Gastroesophageal sphincter (tissue), 4 donors: ENCODE measurements at regions not wholly inside any gene's neighbourhood (a gene's known extent, or its start where the extent isn't known, plus 50 kb on each side); places are given as distances from the start of the nearest gene placed in this dataset.

ENCODE experiments used
- ATAC-seq: fragments of 150-250 bp; one replicate; pipeline ENCODE4 v1.9.1; 2016; ENCODE audit warnings: mild to moderate bottlenecking, moderate library complexity
- H3K27ac ChIP-seq, 4 donors: fragments of 200-600 bp; sonication (generic) in 3 of 4; 1 replicate in 3 of 4; 2 replicates in 1 of 4; pipeline ENCODE4 v1.5.1; 2016 to 2019
- H3K27me3 ChIP-seq: fragments of 200-600 bp; sonication (generic); one replicate; pipeline ENCODE4 v1.5.1; 2019
- H3K36me3 ChIP-seq, 2 donors: fragments of 200-600 bp; sonication (generic); one replicate each; pipeline ENCODE4 v1.5.1; 2019; ENCODE audit warnings: control low read depth in 1 of 2
- H3K4me1 ChIP-seq, 3 donors: fragments of 200-600 bp; sonication (generic); 1 replicate in 2 of 3; 2 replicates in 1 of 3; pipeline ENCODE4 v1.5.1; 2016 to 2019; ENCODE audit warnings: control low read depth in 2 of 3
- H3K4me3 ChIP-seq, 2 donors: fragments of 200-600 bp; sonication (generic); one replicate each; pipeline ENCODE4 v1.5.1; 2019; ENCODE audit warnings: mild to moderate bottlenecking in 1 of 2, moderate library complexity in 1 of 2
- H3K9me3 ChIP-seq, 3 donors: fragments of 200-600 bp; sonication (generic); one replicate each; pipeline ENCODE4 v1.5.1; 2017 to 2019; ENCODE audit warnings: control low read depth in 2 of 3
- CTCF ChIP-seq, 4 experiments: fragments of 200-600 bp in 2 of 4; fragments of 450-650 bp in 2 of 4; sonication (generic) in 1 of 4; IDR thresholded peaks; one replicate each; pipeline ENCODE4 v1.5.1; 2017 to 2019; ENCODE audit warnings: antibody characterized with exemption in 4 of 4, mild to moderate bottlenecking in 2 of 4, moderate library complexity in 2 of 4
- EP300 ChIP-seq: sonication (generic); formaldehyde crosslinking; IDR thresholded peaks from one replicate; pipeline ENCODE4 v1.6.1; 2017; ENCODE audit warnings: antibody characterized with exemption, mild to moderate bottlenecking
- POLR2A ChIP-seq, 2 donors: fragments of 450-650 bp; IDR thresholded peaks; one replicate each; pipeline ENCODE4 v1.6.1; 2017; ENCODE audit warnings: antibody characterized with exemption in 2 of 2, mild to moderate bottlenecking in 2 of 2, moderate library complexity in 1 of 2
- POLR2AphosphoS5 ChIP-seq: sonication (generic); formaldehyde crosslinking; IDR thresholded peaks from one replicate; pipeline ENCODE4 v1.6.1; 2017; ENCODE audit warnings: antibody characterized with exemption
- WGBS, 2 donors: methylation state at CpG; one replicate each; pipeline ENCODE4 v1.1.5; 2018; ENCODE audit warnings: low coverage in 1 of 2; 5-methylcytosine and 5-hydroxymethylcytosine counted together

DNA sequence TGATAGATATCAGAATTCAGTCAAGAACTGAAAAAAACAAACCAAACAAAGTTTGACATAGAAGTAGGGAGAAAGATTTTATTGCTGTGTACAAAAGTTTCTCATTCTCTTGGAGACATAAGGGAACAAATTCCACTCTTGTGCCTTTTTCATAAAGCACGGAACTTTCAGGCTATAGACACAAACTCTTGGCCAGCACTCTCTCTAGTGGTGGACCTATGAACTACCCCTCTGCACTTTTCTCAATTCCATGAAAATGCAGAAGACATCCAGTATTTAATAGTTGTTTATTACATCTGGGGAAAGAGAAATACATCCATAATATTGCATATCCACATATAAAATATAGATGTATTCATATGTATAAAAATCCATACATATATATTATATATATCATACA is 291.6 kb upstream of the HS3ST1 start:
- no peaks in the 10 kb centered on the region for H3K27me3 ChIP-seq
- no peak overlapping the region for H3K4me3 ChIP-seq
- no peaks in the 10 kb centered on the region for H3K4me1 ChIP-seq
- 0 to 7% methylated on average over 1 of the region's 1 CpG for WGBS, 2 donors
- H3K9me3 ChIP-seq = no peaks in the 10 kb centered on the region
- no peaks in the 10 kb centered on the region for H3K36me3 ChIP-seq
- no peak for ATAC-seq
- TF ChIP-seq POLR2A (IDR thresholded peaks at IDR 0.05) = no peak
- peak in 3 of 4 experiments; percentile 57 to 70 (median 59) for TF ChIP-seq CTCF (IDR thresholded peaks at IDR 0.05)
- TF ChIP-seq EP300 = no peak
- TF ChIP-seq POLR2AphosphoS5 = no peak
- no peak overlapping the region for H3K27ac ChIP-seq

GRCh38 chr4:11719879-11720278 is 291.2 kb upstream of the HS3ST1 start:
- H3K4me1 ChIP-seq = no peaks in the 10 kb centered on the region
- H3K27ac ChIP-seq = no peak overlapping the region
- no peaks in the 10 kb centered on the region for H3K9me3 ChIP-seq
- H3K27me3 ChIP-seq = no peaks in the 10 kb centered on the region
- WGBS, 2 donors = 100% methylated on average over 2 of the region's 4 CpGs; no CpG with 5 or more reads in 1 of the 2 donors
- ATAC-seq = no peak
- H3K4me3 ChIP-seq = no peak overlapping the region
- no peak for TF ChIP-seq POLR2AphosphoS5
- TF ChIP-seq CTCF (IDR thresholded peaks at IDR 0.05) = no peak
- TF ChIP-seq EP300 = no peak
- TF ChIP-seq POLR2A (IDR thresholded peaks at IDR 0.05) = no peak
- H3K36me3 ChIP-seq = no peaks in the 10 kb centered on the region

GRCh38 chr4:11715753-11716521 is 287.2 kb upstream of the HS3ST1 start:
- Histone ChIP-seq H3K9me3 (no peaks in the 10 kb centered on the region), H3K4me3 (no peak overlapping the region), H3K36me3 (no peaks in the 10 kb centered on the region), H3K27ac (no peak overlapping the region), H3K27me3 (no peaks in the 10 kb centered on the region), H3K4me1 (no peaks in the 10 kb centered on the region)
- no peak for ATAC-seq
- no peak for TF ChIP-seq POLR2A (IDR thresholded peaks at IDR 0.05)
- TF ChIP-seq POLR2AphosphoS5 = no peak
- TF ChIP-seq CTCF (IDR thresholded peaks at IDR 0.05) = no peak
- no peak for TF ChIP-seq EP300
- WGBS, 2 donors = 83 to 100% methylated on average over 1 to 3 of the region's 3 CpGs

- no peaks in the 10 kb centered on the region for H3K4me1 ChIP-seq
- TF ChIP-seq CTCF (IDR thresholded peaks at IDR 0.05) (no peak), POLR2A (IDR thresholded peaks at IDR 0.05) (no peak), POLR2AphosphoS5 (no peak), EP300 (no peak)
- no peaks in the 10 kb centered on the region for H3K36me3 ChIP-seq
- WGBS, 2 donors = 30 to 65% methylated on average over 1 to 3 of the region's 3 CpGs
- H3K27ac ChIP-seq = no peak overlapping the region
- H3K4me3 ChIP-seq = no peak overlapping the region
- no peaks in the 10 kb centered on the region for H3K9me3 ChIP-seq
- H3K27me3 ChIP-seq = no peaks in the 10 kb centered on the region
- no peak for ATAC-seq
These were observed 281.9 kb upstream of the HS3ST1 start for GRCh38 chr4:11710453-11711093.
